ENCODE measurements at regions not wholly inside any gene's neighbourhood (a gene's known extent, or its start where the extent isn't known, plus 50 kb on each side); places are given as distances from the start of the nearest gene placed in this dataset.

DNA sequence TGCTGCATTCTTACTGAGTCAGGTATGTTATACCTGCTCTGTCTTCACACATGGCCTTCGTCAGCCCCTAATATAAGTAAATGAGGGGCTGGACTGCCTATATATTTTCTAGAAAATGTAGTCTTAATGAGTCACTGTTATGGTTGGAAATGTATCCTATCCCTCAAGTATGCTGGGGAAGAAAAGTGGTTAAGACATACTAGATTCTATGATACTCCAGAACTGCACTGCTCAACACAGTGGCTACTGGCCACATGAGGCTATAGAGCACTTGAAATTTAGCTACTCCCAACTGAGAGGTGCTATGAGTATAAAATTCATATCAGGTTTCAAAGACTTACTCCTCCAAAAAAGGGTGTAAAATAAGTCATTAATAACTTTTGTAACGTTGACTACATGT lies 104.3 kb upstream of the STEAP1B start:
- Histone ChIP-seq H3K36me3 (ENCODE audit: insufficient read depth, low read length) (no peaks in the 10 kb centered on the region), H3K4me3 (ENCODE audit: insufficient read depth, low read depth, low read length) (no peak overlapping the region), H4K20me1 (ENCODE audit: insufficient read depth, low read length) (no peaks in the 10 kb centered on the region), H3K4me2 (ENCODE audit: low read length) (no peak overlapping the region), H3K79me2 (ENCODE audit: insufficient read depth, low read length) (no peaks in the 10 kb centered on the region), H3K9me3 (ENCODE audit: insufficient read depth, low read depth, low read length) (no peaks in the 10 kb centered on the region), H3K9ac (ENCODE audit: low read length) (no peak overlapping the region), H3K27ac (ENCODE audit: low read depth, low read length) (no peak overlapping the region), H2AFZ (ENCODE audit: low read depth, low read length) (no peak overlapping the region), H3K27me3 (ENCODE audit: insufficient read depth, low read length) (no peaks in the 10 kb centered on the region), H3K4me1 (ENCODE audit: insufficient read depth, low read length) (peaks cover 13% of the 10 kb centered on the region)
- Mint-ChIP-seq H3K36me3 (ENCODE audit: low read depth, unreplicated experiment) (no peaks in the 10 kb centered on the region), H3K4me1 (ENCODE audit: low read depth, unreplicated experiment) (peaks cover 10% of the 10 kb centered on the region), H3K27me3 (ENCODE audit: low read depth, unreplicated experiment) (peaks cover 2% of the 10 kb centered on the region), H3K9me3 (ENCODE audit: unreplicated experiment) (peaks cover 5% of the 10 kb centered on the region), H3K27ac (ENCODE audit: unreplicated experiment) (no peak overlapping the region), H3K4me3 (ENCODE audit: unreplicated experiment) (no peak overlapping the region)
- DNase-seq (ENCODE audit: low read depth) = peak; percentile 52
- FAIRE-seq = no peak
- no peak for TF ChIP-seq CTCF (IDR thresholded peaks at IDR 0.05; ENCODE audit: insufficient read depth, low read depth, low read length)

DNA sequence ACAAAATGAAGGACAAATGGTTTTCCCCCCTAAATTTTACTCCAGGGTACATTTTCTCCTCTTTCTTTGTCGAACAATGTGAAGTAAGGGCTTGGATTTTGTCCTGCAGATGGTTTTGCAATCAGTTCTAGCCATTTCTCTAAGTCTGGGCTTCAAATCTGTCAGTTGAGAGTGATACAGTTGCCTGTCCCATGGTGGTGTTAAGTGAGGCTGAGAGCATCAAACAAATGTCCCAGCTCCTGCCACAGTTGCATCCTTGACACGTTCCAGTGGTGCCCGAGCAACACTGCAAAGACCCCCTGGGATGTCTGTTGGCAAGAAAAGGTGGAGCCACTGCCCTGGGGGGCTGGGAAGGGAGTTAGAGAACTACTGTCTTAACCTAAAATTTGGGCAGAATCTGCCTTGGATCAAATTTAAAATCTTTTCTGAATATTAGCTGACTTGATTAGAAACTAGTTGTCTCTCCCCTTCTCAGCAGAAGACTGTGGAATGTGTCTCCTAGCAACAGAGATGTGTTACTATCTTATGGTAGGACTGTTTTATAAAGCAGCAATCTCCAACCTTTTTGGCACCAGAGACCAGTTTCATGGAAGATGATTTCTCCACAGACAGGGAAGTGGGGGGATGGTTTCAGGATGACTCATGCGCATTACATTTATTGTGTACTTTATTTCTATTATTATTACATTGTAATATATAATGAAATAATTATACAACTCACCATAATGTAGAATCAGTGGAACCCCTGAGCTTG lies 102.0 kb upstream of the STEAP1B start:
- Histone ChIP-seq H3K36me3 (ENCODE audit: insufficient read depth, low read length) (no peaks in the 10 kb centered on the region), H3K27me3 (ENCODE audit: insufficient read depth, low read length) (no peaks in the 10 kb centered on the region), H3K79me2 (ENCODE audit: insufficient read depth, low read length) (no peaks in the 10 kb centered on the region), H3K4me1 (ENCODE audit: insufficient read depth, low read length) (peaks cover 18% of the 10 kb centered on the region), H3K4me2 (ENCODE audit: low read length) (no peak overlapping the region), H2AFZ (ENCODE audit: low read depth, low read length) (no peak overlapping the region), H3K9me3 (ENCODE audit: insufficient read depth, low read depth, low read length) (no peaks in the 10 kb centered on the region), H3K4me3 (ENCODE audit: insufficient read depth, low read depth, low read length) (no peak overlapping the region), H3K9ac (ENCODE audit: low read length) (no peak overlapping the region), H4K20me1 (ENCODE audit: insufficient read depth, low read length) (no peaks in the 10 kb centered on the region), H3K27ac (ENCODE audit: low read depth, low read length) (no peak overlapping the region)
- Mint-ChIP-seq H3K27ac (ENCODE audit: unreplicated experiment) (peak overlapping the region; percentile 29), H3K4me1 (ENCODE audit: low read depth, unreplicated experiment) (peaks cover 10% of the 10 kb centered on the region), H3K9me3 (ENCODE audit: unreplicated experiment) (peaks cover 5% of the 10 kb centered on the region), H3K4me3 (ENCODE audit: unreplicated experiment) (no peak overlapping the region), H3K36me3 (ENCODE audit: low read depth, unreplicated experiment) (no peaks in the 10 kb centered on the region), H3K27me3 (ENCODE audit: low read depth, unreplicated experiment) (peaks cover 2% of the 10 kb centered on the region)
- TF ChIP-seq CTCF (IDR thresholded peaks at IDR 0.05; ENCODE audit: insufficient read depth, low read depth, low read length) (no peak), EZH2 (IDR thresholded peaks at IDR 0.05; ENCODE audit: insufficient read depth, low read length) (no peak)
- DNase-seq (ENCODE audit: low read depth) (peak; percentile 51), FAIRE-seq (no peak)

- Histone ChIP-seq H3K79me2 (ENCODE audit: insufficient read depth, low read length) (no peaks in the 10 kb centered on the region), H3K27me3 (ENCODE audit: insufficient read depth, low read length) (no peaks in the 10 kb centered on the region), H3K4me2 (ENCODE audit: low read length) (no peak overlapping the region), H4K20me1 (ENCODE audit: insufficient read depth, low read length) (no peaks in the 10 kb centered on the region), H3K27ac (ENCODE audit: low read depth, low read length) (no peak overlapping the region), H3K4me3 (ENCODE audit: insufficient read depth, low read depth, low read length) (no peak overlapping the region), H3K9me3 (ENCODE audit: insufficient read depth, low read depth, low read length) (no peaks in the 10 kb centered on the region), H3K9ac (ENCODE audit: low read length) (no peak overlapping the region), H3K36me3 (ENCODE audit: insufficient read depth, low read length) (no peaks in the 10 kb centered on the region), H3K4me1 (ENCODE audit: insufficient read depth, low read length) (peaks cover 18% of the 10 kb centered on the region), H2AFZ (ENCODE audit: low read depth, low read length) (no peak overlapping the region)
- TF ChIP-seq EZH2 (IDR thresholded peaks at IDR 0.05; ENCODE audit: insufficient read depth, low read length) = no peak
- TF ChIP-seq CTCF (IDR thresholded peaks at IDR 0.05; ENCODE audit: insufficient read depth, low read depth, low read length) = no peak
- Mint-ChIP-seq H3K4me1 (ENCODE audit: low read depth, unreplicated experiment) (peaks cover 10% of the 10 kb centered on the region), H3K9me3 (ENCODE audit: unreplicated experiment) (peaks cover 5% of the 10 kb centered on the region), H3K27ac (ENCODE audit: unreplicated experiment) (no peak overlapping the region), H3K4me3 (ENCODE audit: unreplicated experiment) (no peak overlapping the region), H3K27me3 (ENCODE audit: low read depth, unreplicated experiment) (peaks cover 2% of the 10 kb centered on the region), H3K36me3 (ENCODE audit: low read depth, unreplicated experiment) (no peaks in the 10 kb centered on the region)
- FAIRE-seq = no peak
- no peak for DNase-seq (ENCODE audit: low read depth)
Measured at GRCh38 chr7:22601408-22601807, 101.4 kb upstream of the STEAP1B start.
